OCI-LY3 (cell line): ENCODE measurements at regions not wholly inside any gene's neighbourhood (a gene's known extent, or its start where the extent isn't known, plus 50 kb on each side); places are given as distances from the start of the nearest gene placed in this dataset.

Experiments used
- CTCF ChIP-seq: fragments of 200-600, 300-600 bp; sonication (generic); IDR thresholded peaks from 2 replicates; pipeline ENCODE4 v1.5.1; 2014; ENCODE audit warnings: antibody characterized with exemption, low read length, low read depth
- EZH2phosphoT487 ChIP-seq: fragments of 200-600 bp; shearing (Covaris generic); IDR thresholded peaks from 2 replicates; pipeline ENCODE4 v1.6.1; 2018; ENCODE audit warnings: antibody characterized with exemption, mixed run types, low read depth

- TF ChIP-seq CTCF (no peak), EZH2phosphoT487 (no peak)
Measured at GRCh38 chr4:107366016-107366735, 330.1 kb upstream of the DKK2 start.
